ENCODE measurements at regions not wholly inside any gene's neighbourhood (a gene's known extent, or its start where the extent isn't known, plus 50 kb on each side); places are given as distances from the start of the nearest gene placed in this dataset.
"Not testable (repeated sequence)": the region's sequence is repeated elsewhere in the genome, so short reads cannot be mapped to it uniquely, and the experiment has no call there.

- Histone ChIP-seq H3K9me3 (no peaks in the 10 kb centered on the region), H3K4me1 (no peaks in the 10 kb centered on the region), H3K27me3 (no peaks in the 10 kb centered on the region), H3K27ac (no peak overlapping the region), H3K4me3 (no peak overlapping the region), H3K36me3 (no peaks in the 10 kb centered on the region)
- DNase-seq: no peak
- no peak for TF ChIP-seq CTCF (IDR thresholded peaks at IDR 0.05)
- ATAC-seq: no peak
- intact Hi-C loops (cut with DNase I): no loop called here
These were observed 117.6 kb upstream of the CHMP2B start for GRCh38 chr3:87109465-87109864.

DNA sequence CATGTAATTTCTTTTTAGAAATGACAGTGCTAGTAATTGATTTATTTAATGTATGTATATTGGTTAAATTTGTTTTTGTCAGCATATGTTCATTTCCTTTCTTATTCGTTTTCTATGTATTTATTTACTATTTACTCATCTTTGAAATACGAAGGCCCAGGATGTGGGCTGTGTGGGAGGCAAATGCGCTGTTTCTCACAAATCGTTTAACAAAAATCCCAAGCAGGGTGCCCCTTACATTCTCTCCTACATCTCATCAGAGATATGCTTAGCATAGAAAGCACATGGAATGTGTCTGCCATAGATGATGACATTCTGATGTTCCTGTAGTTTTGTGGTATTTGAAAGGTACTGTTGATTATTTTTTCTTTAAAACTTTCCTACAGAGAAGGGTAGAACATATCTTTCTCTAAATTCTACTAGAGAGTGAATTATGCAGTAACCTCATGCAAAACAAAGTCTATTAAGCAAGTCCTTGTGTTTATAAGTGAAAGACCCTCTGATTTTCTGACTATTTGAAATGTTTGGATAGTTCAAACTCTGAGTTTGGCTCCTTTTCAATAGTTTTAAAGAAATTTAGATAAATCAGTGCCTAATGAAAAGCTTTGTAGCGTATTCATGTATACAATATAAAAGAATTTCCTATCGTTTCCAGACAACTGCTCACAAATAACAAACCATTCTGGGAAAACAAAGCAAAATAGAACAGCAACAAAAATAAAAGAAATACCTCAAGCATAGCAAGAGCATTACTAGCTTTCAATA lies 111.1 kb upstream of the VGLL3 start:
- ATAC-seq (no peak), DNase-seq (no peak)
- Histone ChIP-seq H3K4me1 (no peaks in the 10 kb centered on the region), H3K27ac (no peak overlapping the region), H3K27me3 (no peaks in the 10 kb centered on the region), H3K4me3 (no peak overlapping the region), H3K36me3 (no peaks in the 10 kb centered on the region), H3K9me3 (no peaks in the 10 kb centered on the region)
- intact Hi-C loops (cut with DNase I): no loop called here
- TF ChIP-seq CTCF (IDR thresholded peaks at IDR 0.05): no peak

GRCh38 chr3:87097733-87098132 lies 106.8 kb upstream of the VGLL3 start:
- H3K9me3 ChIP-seq; H3K4me1 ChIP-seq; H3K27ac ChIP-seq; H3K27me3 ChIP-seq; H3K36me3 ChIP-seq; intact Hi-C loops (cut with DNase I); H3K4me3 ChIP-seq; DNase-seq; ATAC-seq: not testable (repeated sequence)

DNA sequence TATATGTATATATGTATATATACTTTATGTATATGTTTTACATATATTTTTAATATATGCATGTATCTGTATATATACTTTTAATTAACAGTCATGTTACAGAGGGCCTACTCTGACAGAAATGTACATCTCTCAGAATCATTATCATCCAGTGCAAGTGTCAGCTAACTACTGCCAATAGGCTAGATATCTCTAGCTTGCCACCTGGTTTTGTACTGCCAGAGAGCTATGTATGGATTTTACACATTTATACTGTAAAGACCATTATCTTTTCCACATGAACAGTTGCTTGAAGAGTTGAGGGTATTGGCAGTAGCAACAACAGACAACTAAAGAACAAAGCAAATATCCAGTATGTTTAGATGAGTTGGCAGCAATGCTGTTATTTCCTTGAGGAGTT lies 99.7 kb upstream of the VGLL3 start:
- no peak for DNase-seq
- no peaks in the 10 kb centered on the region for H3K36me3 ChIP-seq
- intact Hi-C loops (cut with DNase I): no loop called here

GRCh38 chr3:87088993-87089841 lies 98.3 kb upstream of the VGLL3 start:
- H3K36me3 ChIP-seq: no peaks in the 10 kb centered on the region
- ATAC-seq (peak; percentile 98), DNase-seq (peak; percentile 74)
- H3K4me3 ChIP-seq: peak overlapping the region; percentile 60
- no peaks in the 10 kb centered on the region for H3K4me1 ChIP-seq
- intact Hi-C loops (cut with DNase I): no loop called here
- H3K9me3 ChIP-seq: no peaks in the 10 kb centered on the region
- H3K27me3 ChIP-seq: no peaks in the 10 kb centered on the region
- TF ChIP-seq CTCF (IDR thresholded peaks at IDR 0.05): no peak
- H3K27ac ChIP-seq: peak overlapping the region; percentile 91

More for the DNA sequence above, 99.7 kb upstream of the VGLL3 start:
- no peaks in the 10 kb centered on the region for H3K4me1 ChIP-seq
- no peak for TF ChIP-seq CTCF (IDR thresholded peaks at IDR 0.05)
- H3K4me3 ChIP-seq: no peak overlapping the region
- no peak overlapping the region for H3K27ac ChIP-seq
- no peaks in the 10 kb centered on the region for H3K27me3 ChIP-seq
- ATAC-seq: no peak
- H3K9me3 ChIP-seq: no peaks in the 10 kb centered on the region

- intact Hi-C loops (cut with DNase I): no loop called here
- no peak for ATAC-seq
- no peaks in the 10 kb centered on the region for H3K9me3 ChIP-seq
- H3K4me1 ChIP-seq: no peaks in the 10 kb centered on the region
- peak overlapping the region; percentile 91 for H3K27ac ChIP-seq
- H3K4me3 ChIP-seq: peak overlapping the region; percentile 60
- H3K27me3 ChIP-seq: no peaks in the 10 kb centered on the region
- no peaks in the 10 kb centered on the region for H3K36me3 ChIP-seq
- TF ChIP-seq CTCF (IDR thresholded peaks at IDR 0.05): no peak
- no peak for DNase-seq
These were observed 97.6 kb upstream of the VGLL3 start for GRCh38 chr3:87088430-87088992.
